ENCODE measurements at regions not wholly inside any gene's neighbourhood (a gene's known extent, or its start where the extent isn't known, plus 50 kb on each side); places are given as distances from the start of the nearest gene placed in this dataset.
"Not testable (repeated sequence)": the region's sequence is repeated elsewhere in the genome, so short reads cannot be mapped to it uniquely, and the experiment has no call there.

- DNase-seq, result no peak
These were observed 164.8 kb upstream of the DTNBP1 start for GRCh38 chr6:15827496-15828255.

GRCh38 chr6:15826814-15827318 lies 164.0 kb upstream of the DTNBP1 start:
- no peak for DNase-seq

GRCh38 chr6:15825332-15825930 lies 162.6 kb upstream of the DTNBP1 start:
- no peak for DNase-seq

- no peak for DNase-seq
These were observed 162.0 kb upstream of the DTNBP1 start for GRCh38 chr6:15824811-15825210.

GRCh38 chr6:15823838-15824414 lies 161.1 kb upstream of the DTNBP1 start:
- no peak for DNase-seq

- DNase-seq, result no peak
These were observed 160.0 kb upstream of the DTNBP1 start for GRCh38 chr6:15822835-15823234.

GRCh38 chr6:15819841-15820240 lies 157.0 kb upstream of the DTNBP1 start:
- DNase-seq, result no peak

GRCh38 chr6:15819226-15819625 lies 156.4 kb upstream of the DTNBP1 start:
- DNase-seq, result no peak

- DNase-seq, result no peak
These were observed 155.7 kb upstream of the DTNBP1 start for GRCh38 chr6:15818491-15818890.

GRCh38 chr6:15818044-15818443 lies 155.2 kb upstream of the DTNBP1 start:
- no peak for DNase-seq

GRCh38 chr6:15817100-15817499 lies 154.3 kb upstream of the DTNBP1 start:
- no peak for DNase-seq

GRCh38 chr6:15816661-15817060 lies 153.8 kb upstream of the DTNBP1 start:
- DNase-seq, result no peak

- not testable (repeated sequence) for DNase-seq
These were observed 150.9 kb upstream of the DTNBP1 start for GRCh38 chr6:15813698-15814097.

GRCh38 chr6:15811107-15811506 lies 148.3 kb upstream of the DTNBP1 start:
- DNase-seq, result no peak

- DNase-seq, result no peak
These were observed 147.8 kb upstream of the DTNBP1 start for GRCh38 chr6:15810618-15811017.

GRCh38 chr6:15809367-15809766 lies 146.5 kb upstream of the DTNBP1 start:
- no peak for DNase-seq

GRCh38 chr6:15804164-15805154 lies 141.6 kb upstream of the DTNBP1 start:
- DNase-seq, result no peak

GRCh38 chr6:15802466-15802865 lies 139.6 kb upstream of the DTNBP1 start:
- DNase-seq, result no peak

- DNase-seq, result no peak
These were observed 139.1 kb upstream of the DTNBP1 start for GRCh38 chr6:15801912-15802311.

GRCh38 chr6:15800841-15801617 lies 138.2 kb upstream of the DTNBP1 start:
- DNase-seq, result no peak

GRCh38 chr6:15798533-15799255 lies 135.9 kb upstream of the DTNBP1 start:
- no peak for DNase-seq

Data from cerebellar nuclear complex (tissue), 1 donor.